ENCODE measurements at regions not wholly inside any gene's neighbourhood (a gene's known extent, or its start where the extent isn't known, plus 50 kb on each side); places are given as distances from the start of the nearest gene placed in this dataset.

- TF ChIP-seq CTCF (IDR thresholded peaks at IDR 0.05) (no peak), REST (IDR thresholded peaks at IDR 0.05; ENCODE audit: insufficient read depth in 1 of 2, low read depth in 2 of 2, low read length in 1 of 2) (no peak), SIN3A (IDR thresholded peaks at IDR 0.05; ENCODE audit: borderline replicate concordance, insufficient read depth, low read depth, low read length) (no peak), POLR2AphosphoS5 (IDR thresholded peaks at IDR 0.05; ENCODE audit: low read depth, low read length) (no peak), TCF7L2 (IDR thresholded peaks at IDR 0.05; ENCODE audit: low read depth, low read length) (no peak)
Measured at GRCh38 chr11:116586392-116586791, 186.4 kb downstream of the BUD13 start.
